ENCODE measurements at regions not wholly inside any gene's neighbourhood (a gene's known extent, or its start where the extent isn't known, plus 50 kb on each side); places are given as distances from the start of the nearest gene placed in this dataset.

GRCh38 chr3:188076176-188076575, 77.8 kb upstream of the LPP start:
- TF ChIP-seq POLR2AphosphoS5 (IDR thresholded peaks at IDR 0.05; ENCODE audit: low read depth, low read length): no peak
- no peak for TF ChIP-seq REST (IDR thresholded peaks at IDR 0.05; ENCODE audit: insufficient read depth in 1 of 2, low read depth in 2 of 2, low read length in 2 of 2)

Data from PFSK-1 (cell line).